ENCODE measurements at regions not wholly inside any gene's neighbourhood (a gene's known extent, or its start where the extent isn't known, plus 50 kb on each side); places are given as distances from the start of the nearest gene placed in this dataset.

DNA sequence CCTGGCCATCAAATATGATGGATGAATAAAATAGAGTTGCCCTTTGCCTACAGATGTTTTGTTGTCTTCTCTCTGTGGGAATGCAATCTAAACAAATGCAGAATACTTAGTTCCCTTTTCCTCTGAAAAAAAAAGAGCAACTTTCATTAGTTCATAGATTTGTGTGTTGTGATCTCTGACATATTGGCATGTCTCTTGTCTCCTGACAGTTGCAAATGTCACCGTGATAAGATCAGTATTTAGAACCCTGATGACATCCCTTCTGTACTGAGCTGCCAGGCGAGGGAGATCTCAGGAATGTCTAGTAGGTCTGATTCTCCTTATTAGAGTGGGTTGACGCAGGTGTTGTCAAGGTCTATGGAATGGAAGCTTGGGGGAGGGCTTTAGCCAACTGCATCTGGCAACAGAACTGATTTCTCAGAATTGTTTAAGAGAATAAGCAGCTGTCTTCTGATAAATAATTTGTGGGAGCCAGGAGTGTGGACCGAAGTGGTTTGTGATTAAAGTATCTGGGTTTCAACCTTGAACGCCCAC, 130.4 kb downstream of the GALR1 start:
- 86 to 87% methylated on average over 5 of the region's 5 CpGs for WGBS, 2 donors
- TF ChIP-seq POLR2AphosphoS5 (IDR thresholded peaks at IDR 0.05) = no peak
- TF ChIP-seq POLR2A (IDR thresholded peaks at IDR 0.05) = no peak
- no peak for TF ChIP-seq EP300 (IDR thresholded peaks at IDR 0.05)
- TF ChIP-seq, protein P1, sequence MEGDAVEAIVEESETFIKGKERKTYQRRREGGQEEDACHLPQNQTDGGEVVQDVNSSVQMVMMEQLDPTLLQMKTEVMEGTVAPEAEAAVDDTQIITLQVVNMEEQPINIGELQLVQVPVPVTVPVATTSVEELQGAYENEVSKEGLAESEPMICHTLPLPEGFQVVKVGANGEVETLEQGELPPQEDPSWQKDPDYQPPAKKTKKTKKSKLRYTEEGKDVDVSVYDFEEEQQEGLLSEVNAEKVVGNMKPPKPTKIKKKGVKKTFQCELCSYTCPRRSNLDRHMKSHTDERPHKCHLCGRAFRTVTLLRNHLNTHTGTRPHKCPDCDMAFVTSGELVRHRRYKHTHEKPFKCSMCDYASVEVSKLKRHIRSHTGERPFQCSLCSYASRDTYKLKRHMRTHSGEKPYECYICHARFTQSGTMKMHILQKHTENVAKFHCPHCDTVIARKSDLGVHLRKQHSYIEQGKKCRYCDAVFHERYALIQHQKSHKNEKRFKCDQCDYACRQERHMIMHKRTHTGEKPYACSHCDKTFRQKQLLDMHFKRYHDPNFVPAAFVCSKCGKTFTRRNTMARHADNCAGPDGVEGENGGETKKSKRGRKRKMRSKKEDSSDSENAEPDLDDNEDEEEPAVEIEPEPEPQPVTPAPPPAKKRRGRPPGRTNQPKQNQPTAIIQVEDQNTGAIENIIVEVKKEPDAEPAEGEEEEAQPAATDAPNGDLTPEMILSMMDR (IDR thresholded peaks at IDR 0.05) = no peak
- Histone ChIP-seq H3K27ac (no peak overlapping the region), H3K27me3 (no peaks in the 10 kb centered on the region), H3K9me3 (no peaks in the 10 kb centered on the region), H3K36me3 (no peaks in the 10 kb centered on the region), H3K4me3 (no peak overlapping the region), H3K4me1 (no peaks in the 10 kb centered on the region)
- intact Hi-C loops (cut with DNase I) = no loop called here
- no peak for DNase-seq

DNA sequence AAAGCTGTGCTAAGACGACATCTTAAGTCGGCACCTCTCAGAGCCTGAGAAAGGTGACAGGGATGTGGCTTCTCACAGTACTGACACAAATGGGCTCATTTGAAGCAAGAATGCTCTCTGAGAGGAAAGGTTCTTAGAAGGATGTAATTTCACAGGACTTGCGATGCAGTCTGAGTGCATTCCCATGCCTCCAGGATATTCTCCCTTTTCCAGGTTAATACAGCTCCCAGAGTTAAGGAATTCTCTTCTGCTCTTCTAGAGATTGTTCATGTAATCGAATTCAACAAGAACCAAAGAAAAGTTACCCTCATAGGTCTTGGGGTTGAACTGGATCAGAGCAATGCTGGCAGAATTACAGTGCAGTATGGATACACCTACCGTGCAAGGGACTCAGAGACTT, 131.0 kb downstream of the GALR1 start:
- TF ChIP-seq POLR2AphosphoS5 (IDR thresholded peaks at IDR 0.05) = no peak
- TF ChIP-seq POLR2A (IDR thresholded peaks at IDR 0.05) = no peak
- TF ChIP-seq, protein P1 (IDR thresholded peaks at IDR 0.05) = no peak
- no peak for TF ChIP-seq EP300 (IDR thresholded peaks at IDR 0.05)
- DNase-seq = no peak
- no peaks in the 10 kb centered on the region for H3K27me3 ChIP-seq
- H3K4me1 ChIP-seq = no peaks in the 10 kb centered on the region
- no peak overlapping the region for H3K27ac ChIP-seq
- no peaks in the 10 kb centered on the region for H3K9me3 ChIP-seq
- intact Hi-C loops (cut with DNase I) = no loop called here
- H3K36me3 ChIP-seq = no peaks in the 10 kb centered on the region
- H3K4me3 ChIP-seq = no peak overlapping the region
- 85 to 95% methylated on average over 5 of the region's 5 CpGs for WGBS, 2 donors

DNA sequence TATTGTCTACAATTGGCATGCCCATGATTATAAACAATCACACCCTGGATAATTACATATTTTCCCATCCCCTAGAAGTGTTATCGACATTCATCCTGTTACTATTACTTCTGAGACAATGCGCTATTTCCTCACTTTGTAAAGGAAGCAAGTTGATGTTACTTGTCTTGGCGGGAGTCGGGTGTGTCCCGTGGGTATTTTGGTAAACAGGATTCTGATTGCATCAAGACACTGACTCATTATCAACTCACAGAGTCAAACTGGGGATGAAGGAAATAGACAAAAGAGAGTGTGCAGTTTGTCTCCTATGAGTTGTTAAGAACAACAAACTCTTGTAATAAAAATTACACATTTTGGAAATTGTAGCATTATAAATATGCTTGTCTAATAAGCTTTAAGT, 142.7 kb downstream of the GALR1 start:
- no peak overlapping the region for H3K27ac ChIP-seq
- H3K27me3 ChIP-seq = no peaks in the 10 kb centered on the region
- intact Hi-C loops (cut with DNase I) = no loop called here
- WGBS, 2 donors = 83 to 88% methylated on average over 5 of the region's 5 CpGs
- DNase-seq = no peak
- no peaks in the 10 kb centered on the region for H3K36me3 ChIP-seq
- no peaks in the 10 kb centered on the region for H3K9me3 ChIP-seq
- H3K4me3 ChIP-seq = no peak overlapping the region
- TF ChIP-seq, protein P1 (IDR thresholded peaks at IDR 0.05) = no peak
- no peak for TF ChIP-seq POLR2AphosphoS5 (IDR thresholded peaks at IDR 0.05)
- no peaks in the 10 kb centered on the region for H3K4me1 ChIP-seq

DNA sequence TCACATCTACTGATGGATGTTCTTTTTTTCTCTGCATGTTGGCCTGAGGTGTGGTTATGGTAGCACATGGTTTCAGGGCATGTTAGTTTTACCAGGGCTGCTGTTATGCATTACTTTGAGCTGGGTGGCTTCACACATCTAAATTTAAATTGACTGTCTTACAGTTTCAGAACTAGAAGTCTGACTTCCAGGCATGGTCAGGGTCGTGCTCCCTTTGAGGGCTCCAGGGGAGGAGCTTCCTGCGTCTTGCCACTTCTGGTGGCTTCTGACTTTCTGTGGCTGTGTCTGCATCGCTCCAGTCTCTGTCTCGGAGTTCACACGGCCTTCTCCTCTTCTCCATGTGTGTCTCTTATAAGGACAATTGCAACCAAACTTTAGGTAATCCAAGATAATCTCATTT, 143.9 kb downstream of the GALR1 start:
- no peaks in the 10 kb centered on the region for H3K36me3 ChIP-seq
- H3K4me3 ChIP-seq = no peak overlapping the region
- no peaks in the 10 kb centered on the region for H3K9me3 ChIP-seq
- H3K4me1 ChIP-seq = no peaks in the 10 kb centered on the region
- no peaks in the 10 kb centered on the region for H3K27me3 ChIP-seq
- DNase-seq = no peak
- WGBS, 2 donors = 69 to 90% methylated on average over 5 of the region's 5 CpGs
- H3K27ac ChIP-seq = no peak overlapping the region
- intact Hi-C loops (cut with DNase I) = no loop called here
- TF ChIP-seq EP300 (IDR thresholded peaks at IDR 0.05) = no peak
- TF ChIP-seq, protein P1 (IDR thresholded peaks at IDR 0.05) = no peak
- no peak for TF ChIP-seq POLR2A (IDR thresholded peaks at IDR 0.05)
- no peak for TF ChIP-seq POLR2AphosphoS5 (IDR thresholded peaks at IDR 0.05)

DNA sequence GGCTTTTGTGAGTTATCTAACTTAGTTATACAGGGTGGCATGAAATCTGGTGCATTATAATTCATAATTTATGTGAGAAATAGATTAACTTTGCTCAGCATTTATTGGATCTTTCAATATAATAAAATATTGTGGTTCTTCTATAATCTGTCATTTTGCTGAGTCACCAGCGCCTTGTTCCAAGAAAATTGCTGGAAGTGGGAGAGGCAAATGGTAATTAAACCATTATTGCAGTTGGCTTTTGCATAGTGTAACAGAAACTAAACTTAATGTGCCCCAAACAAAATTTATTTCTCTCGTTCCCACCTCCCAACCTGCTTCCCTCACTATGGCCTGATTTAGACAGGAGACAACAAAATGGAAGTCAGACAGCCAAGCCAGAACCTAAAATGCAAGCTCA, 146.3 kb downstream of the GALR1 start:
- no peak for DNase-seq
- Histone ChIP-seq H3K27me3 (no peaks in the 10 kb centered on the region), H3K9me3 (no peaks in the 10 kb centered on the region), H3K36me3 (no peaks in the 10 kb centered on the region), H3K4me3 (no peak overlapping the region), H3K4me1 (no peaks in the 10 kb centered on the region), H3K27ac (no peak overlapping the region)
- WGBS, 2 donors = 18 to 64% methylated on average over 2 of the region's 2 CpGs
- TF ChIP-seq POLR2AphosphoS5 (IDR thresholded peaks at IDR 0.05) (no peak), EP300 (IDR thresholded peaks at IDR 0.05) (no peak), POLR2A (IDR thresholded peaks at IDR 0.05) (no peak)
- TF ChIP-seq, protein P1 (IDR thresholded peaks at IDR 0.05) = no peak
- intact Hi-C loops (cut with DNase I) = no loop called here

All from sigmoid colon (tissue), 6 donors.